ENCODE measurements at regions not wholly inside any gene's neighbourhood (a gene's known extent, or its start where the extent isn't known, plus 50 kb on each side); places are given as distances from the start of the nearest gene placed in this dataset.
"Not testable (repeated sequence)": the region's sequence is repeated elsewhere in the genome, so short reads cannot be mapped to it uniquely, and the experiment has no call there.

- no peak for DNase-seq
Observed at GRCh38 chr2:111660811-111661210, 223.2 kb downstream of the ANAPC1 start.

GRCh38 chr2:111661286-111661940 lies 222.6 kb downstream of the ANAPC1 start:
- no peak for DNase-seq

GRCh38 chr2:111662039-111662770 lies 221.8 kb downstream of the ANAPC1 start:
- no peak for DNase-seq

GRCh38 chr2:111662771-111663470 lies 221.1 kb downstream of the ANAPC1 start:
- no peak for DNase-seq

GRCh38 chr2:111663471-111664274 lies 220.3 kb downstream of the ANAPC1 start:
- DNase-seq, result no peak

GRCh38 chr2:111664275-111664850 lies 219.6 kb downstream of the ANAPC1 start:
- no peak for DNase-seq

- DNase-seq, result no peak
Observed at GRCh38 chr2:111665011-111665410, 219.0 kb downstream of the ANAPC1 start.

- DNase-seq, result no peak
Observed at GRCh38 chr2:111665551-111666116, 218.4 kb downstream of the ANAPC1 start.

- no peak for DNase-seq
Observed at GRCh38 chr2:111666160-111666559, 217.8 kb downstream of the ANAPC1 start.

GRCh38 chr2:111667001-111667400 lies 217.0 kb downstream of the ANAPC1 start:
- no peak for DNase-seq

- no peak for DNase-seq
Observed at GRCh38 chr2:111667542-111668273, 216.3 kb downstream of the ANAPC1 start.

GRCh38 chr2:111668274-111668616 lies 215.7 kb downstream of the ANAPC1 start:
- no peak for DNase-seq

GRCh38 chr2:111668741-111669140 lies 215.3 kb downstream of the ANAPC1 start:
- DNase-seq, result no peak

- no peak for DNase-seq
Observed at GRCh38 chr2:111669928-111670695, 213.9 kb downstream of the ANAPC1 start.

GRCh38 chr2:111670776-111671175 lies 213.2 kb downstream of the ANAPC1 start:
- no peak for DNase-seq

GRCh38 chr2:111671426-111672150 lies 212.4 kb downstream of the ANAPC1 start:
- DNase-seq, result no peak

- DNase-seq, result not testable (repeated sequence)
Observed at GRCh38 chr2:111672641-111673040, 211.4 kb downstream of the ANAPC1 start.

GRCh38 chr2:111673526-111673925 lies 210.5 kb downstream of the ANAPC1 start:
- DNase-seq, result no peak

- DNase-seq, result no peak
Observed at GRCh38 chr2:111675419-111676194, 208.4 kb downstream of the ANAPC1 start.
